Epithelial cell of esophagus (primary cell): ENCODE measurements at regions not wholly inside any gene's neighbourhood (a gene's known extent, or its start where the extent isn't known, plus 50 kb on each side); places are given as distances from the start of the nearest gene placed in this dataset.

Experiments used
- DNase-seq: peaks from one replicate; pipeline ENCODE4 v3.0.0; 2010; ENCODE audit warnings: low read depth
- H3K4me3 ChIP-seq: 2 replicates; pipeline ENCODE4 v1.5.1; 2011; ENCODE audit warnings: mild to moderate bottlenecking, low read length, control low read depth
- CTCF ChIP-seq: IDR thresholded peaks from 2 replicates; pipeline ENCODE4 v1.5.1; 2011; ENCODE audit warnings: low read depth, mild to moderate bottlenecking, low read length, control low read depth, inconsistent platforms; ENCODE audit not compliant: insufficient read depth; ENCODE audit errors: missing control alignments

- H3K4me3 ChIP-seq = no peak overlapping the region
- no peak for TF ChIP-seq CTCF
- DNase-seq = no peak
Observed at GRCh38 chr17:73976676-73977521, 226.6 kb upstream of the RPL38 start.

GRCh38 chr17:73980517-73980916 lies 223.0 kb upstream of the RPL38 start:
- H3K4me3 ChIP-seq = no peak overlapping the region
- DNase-seq = no peak
- TF ChIP-seq CTCF = no peak

- H3K4me3 ChIP-seq = no peak overlapping the region
- TF ChIP-seq CTCF = no peak
- no peak for DNase-seq
Observed at GRCh38 chr17:73982871-73983270, 220.6 kb upstream of the RPL38 start.

GRCh38 chr17:73983621-73984400 lies 219.7 kb upstream of the RPL38 start:
- no peak for DNase-seq
- H3K4me3 ChIP-seq = no peak overlapping the region
- TF ChIP-seq CTCF = no peak

- no peak for TF ChIP-seq CTCF
- no peak overlapping the region for H3K4me3 ChIP-seq
- no peak for DNase-seq
Observed at GRCh38 chr17:73984941-73985340, 218.5 kb upstream of the RPL38 start.

- H3K4me3 ChIP-seq = no peak overlapping the region
- no peak for TF ChIP-seq CTCF
- DNase-seq = no peak
Observed at GRCh38 chr17:73985466-73986015, 217.9 kb upstream of the RPL38 start.
